Glutamatergic neuron (in vitro differentiated cells): ENCODE measurements at regions not wholly inside any gene's neighbourhood (a gene's known extent, or its start where the extent isn't known, plus 50 kb on each side); places are given as distances from the start of the nearest gene placed in this dataset.
"Not testable (repeated sequence)": the region's sequence is repeated elsewhere in the genome, so short reads cannot be mapped to it uniquely, and the experiment has no call there.

Experiments used
- DNase-seq: peaks from one replicate; pipeline ENCODE4 v3.0.0; 2022
- H3K27ac Mint-ChIP-seq: one replicate; pipeline ENCODE4 v1.8.0; 2020; ENCODE audit warnings: mild to moderate bottlenecking, mixed read lengths, inconsistent platforms; ENCODE audit not compliant: unreplicated experiment
- H3K27me3 Mint-ChIP-seq: one replicate; pipeline ENCODE4 v1.8.0; 2020; ENCODE audit warnings: mild to moderate bottlenecking, moderate library complexity, mixed read lengths, inconsistent platforms; ENCODE audit not compliant: unreplicated experiment
- H3K36me3 Mint-ChIP-seq: one replicate; pipeline ENCODE4 v1.8.0; 2020; ENCODE audit warnings: mild to moderate bottlenecking, mixed read lengths, inconsistent platforms; ENCODE audit not compliant: unreplicated experiment
- H3K4me1 Mint-ChIP-seq: one replicate; pipeline ENCODE4 v1.8.0; 2020; ENCODE audit warnings: mild to moderate bottlenecking, low read depth, mixed read lengths, inconsistent platforms; ENCODE audit not compliant: unreplicated experiment
- H3K4me3 Mint-ChIP-seq: one replicate; pipeline ENCODE4 v1.8.0; 2020; ENCODE audit warnings: mild to moderate bottlenecking, mixed read lengths, inconsistent platforms; ENCODE audit not compliant: unreplicated experiment
- H3K9me3 Mint-ChIP-seq: one replicate; pipeline ENCODE4 v1.8.0; 2020; ENCODE audit warnings: mild to moderate bottlenecking, moderate library complexity, mixed read lengths, inconsistent platforms; ENCODE audit not compliant: unreplicated experiment
- CTCF ChIP-seq: fragments of 200-600 bp; sonication (generic); IDR thresholded peaks from one replicate; pipeline ENCODE4 v1.5.0; 2021; ENCODE audit not compliant: partially characterized antibody, unreplicated experiment

DNA sequence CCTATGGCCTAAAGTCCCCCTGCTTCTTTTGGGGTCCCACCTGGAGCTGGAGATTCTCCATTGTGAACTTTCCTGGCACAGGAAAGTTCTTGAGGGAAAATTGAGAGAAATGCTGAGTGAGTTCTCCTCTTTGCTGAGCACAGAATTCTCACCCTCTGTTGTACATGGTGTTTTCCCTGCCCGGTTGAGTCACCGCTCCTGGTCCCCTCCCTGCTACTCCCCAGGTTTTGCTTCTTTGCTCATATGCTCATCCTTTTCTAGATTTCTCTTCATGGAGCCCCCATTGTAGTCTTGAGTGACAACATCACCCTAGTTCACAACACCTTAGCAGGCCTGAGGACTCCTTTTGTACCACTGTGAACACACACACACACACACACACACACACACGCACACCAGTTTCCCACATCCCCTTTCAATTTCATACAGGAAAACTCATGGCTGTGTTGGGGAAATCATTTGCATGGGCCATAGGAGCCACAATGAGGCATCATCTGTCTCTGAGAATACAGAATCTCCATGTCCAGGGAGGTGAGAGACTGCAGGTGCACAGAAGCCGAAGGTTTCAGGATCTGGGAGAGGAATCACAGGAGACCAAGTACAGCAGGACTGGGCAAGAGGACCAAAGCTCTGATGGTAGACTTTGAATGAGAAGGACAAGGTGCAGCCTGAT is 585.3 kb downstream of the GOLGA6L6 start:
- H3K4me1 Mint-ChIP-seq, result no peaks in the 10 kb centered on the region
- DNase-seq, result no peak
- H3K9me3 Mint-ChIP-seq, result peaks cover 21% of the 10 kb centered on the region
- no peak overlapping the region for H3K4me3 Mint-ChIP-seq
- H3K27me3 Mint-ChIP-seq, result peaks cover 3% of the 10 kb centered on the region
- H3K36me3 Mint-ChIP-seq, result no peaks in the 10 kb centered on the region
- no peak for TF ChIP-seq CTCF
- H3K27ac Mint-ChIP-seq, result no peak overlapping the region

- no peak for DNase-seq
- H3K27ac Mint-ChIP-seq, result no peak overlapping the region
- peaks cover 5% of the 10 kb centered on the region for H3K9me3 Mint-ChIP-seq
- H3K36me3 Mint-ChIP-seq, result no peaks in the 10 kb centered on the region
- no peaks in the 10 kb centered on the region for H3K4me1 Mint-ChIP-seq
- no peak for TF ChIP-seq CTCF
- H3K27me3 Mint-ChIP-seq, result peaks cover under 1% of the 10 kb centered on the region
- H3K4me3 Mint-ChIP-seq, result no peak overlapping the region
Measured at GRCh38 chr15:19944261-19944888, 597.2 kb downstream of the GOLGA6L6 start.

GRCh38 chr15:19943515-19943914 is 598.1 kb downstream of the GOLGA6L6 start:
- H3K4me3 Mint-ChIP-seq, result no peak overlapping the region
- no peaks in the 10 kb centered on the region for H3K27me3 Mint-ChIP-seq
- H3K36me3 Mint-ChIP-seq, result no peaks in the 10 kb centered on the region
- TF ChIP-seq CTCF, result no peak
- H3K9me3 Mint-ChIP-seq, result peaks cover 5% of the 10 kb centered on the region
- H3K4me1 Mint-ChIP-seq, result no peaks in the 10 kb centered on the region
- no peak overlapping the region for H3K27ac Mint-ChIP-seq
- no peak for DNase-seq

GRCh38 chr15:19903281-19903680 is 638.3 kb downstream of the GOLGA6L6 start:
- Mint-ChIP-seq H3K9me3 (peaks cover 16% of the 10 kb centered on the region), H3K36me3 (peaks cover 17% of the 10 kb centered on the region)
- not testable (repeated sequence) for DNase-seq, H3K27ac Mint-ChIP-seq, H3K4me1 Mint-ChIP-seq, H3K27me3 Mint-ChIP-seq, H3K4me3 Mint-ChIP-seq

DNA sequence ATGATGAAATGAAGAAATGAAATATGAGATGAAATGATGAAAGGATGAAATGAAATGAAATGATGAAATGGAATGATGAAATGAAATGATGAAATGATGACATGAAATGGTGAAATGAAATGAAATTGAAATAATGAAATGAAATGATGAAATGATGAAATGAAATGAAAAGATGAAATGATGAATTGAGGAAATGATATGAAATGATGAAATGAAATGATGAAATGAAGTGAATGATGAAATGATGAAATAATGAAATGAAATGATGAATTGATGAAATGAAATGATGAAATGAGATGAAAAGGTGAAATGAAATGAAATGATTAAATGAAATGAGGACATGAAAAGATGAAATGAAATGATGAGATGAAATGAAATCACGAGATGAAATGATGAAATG is 639.2 kb downstream of the GOLGA6L6 start:
- peaks cover 17% of the 10 kb centered on the region for H3K36me3 Mint-ChIP-seq
- H3K27me3 Mint-ChIP-seq, H3K27ac Mint-ChIP-seq, DNase-seq, H3K4me1 Mint-ChIP-seq, H3K4me3 Mint-ChIP-seq: not testable (repeated sequence)
- H3K9me3 Mint-ChIP-seq, result peaks cover 16% of the 10 kb centered on the region

GRCh38 chr15:19901414-19901813 is 640.2 kb downstream of the GOLGA6L6 start:
- H3K27ac Mint-ChIP-seq, DNase-seq, H3K4me1 Mint-ChIP-seq, H3K4me3 Mint-ChIP-seq, H3K27me3 Mint-ChIP-seq: not testable (repeated sequence)
- Mint-ChIP-seq H3K36me3 (peaks cover 17% of the 10 kb centered on the region), H3K9me3 (peaks cover 17% of the 10 kb centered on the region)
